GM19193 (cell line): ENCODE measurements at regions not wholly inside any gene's neighbourhood (a gene's known extent, or its start where the extent isn't known, plus 50 kb on each side); places are given as distances from the start of the nearest gene placed in this dataset.

Experiments
- POLR2A ChIP-seq: IDR thresholded peaks from 4 replicates; pipeline ENCODE4 v1.6.1; 2011; ENCODE audit not compliant: insufficient read depth, insufficient read length; ENCODE audit errors: extremely low read depth

DNA sequence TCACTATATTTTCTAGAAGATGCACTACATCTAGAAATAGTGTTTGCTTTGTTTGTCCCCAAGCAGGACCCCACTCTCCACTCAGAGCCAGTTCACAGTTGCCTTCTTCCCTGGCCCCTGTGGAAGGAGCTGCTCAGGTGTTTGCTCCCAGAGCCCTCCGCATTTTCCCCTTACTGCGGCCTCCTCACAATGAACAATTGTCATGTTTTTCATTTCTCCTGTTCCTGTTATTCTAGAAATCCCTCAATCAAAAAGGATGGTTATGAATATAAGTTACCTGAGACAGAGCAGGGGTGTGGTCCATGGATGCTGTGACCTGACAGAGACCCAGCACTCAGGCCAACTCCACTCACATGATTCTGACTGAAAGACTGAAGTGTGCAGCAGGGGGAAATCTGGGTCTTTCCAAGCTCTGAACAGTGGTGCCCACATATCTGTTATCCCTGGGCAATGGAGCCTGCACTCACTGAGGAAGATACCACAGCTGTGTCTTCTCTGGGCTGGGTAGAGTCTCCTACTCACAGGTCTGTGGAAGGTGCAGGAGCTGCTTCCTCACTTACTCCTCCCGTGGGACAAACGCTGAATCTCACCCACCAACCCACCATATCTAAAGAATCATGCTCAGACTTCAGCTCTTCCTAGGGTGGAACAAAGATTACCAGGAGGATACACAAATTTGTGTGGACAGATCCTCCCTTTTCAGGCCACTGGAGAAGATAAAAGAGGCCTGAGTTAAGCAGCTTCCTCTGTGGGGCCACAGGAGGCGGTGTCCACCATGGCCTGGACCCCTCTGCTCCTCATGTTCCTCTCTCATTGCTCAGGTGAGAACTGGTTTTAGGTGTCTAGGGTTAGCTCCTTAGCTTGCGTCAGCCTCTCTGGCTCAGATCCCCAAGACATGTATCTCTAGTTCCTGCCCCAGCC is 87.1 kb upstream of the TOP3B start:
- no peak for TF ChIP-seq POLR2A

DNA sequence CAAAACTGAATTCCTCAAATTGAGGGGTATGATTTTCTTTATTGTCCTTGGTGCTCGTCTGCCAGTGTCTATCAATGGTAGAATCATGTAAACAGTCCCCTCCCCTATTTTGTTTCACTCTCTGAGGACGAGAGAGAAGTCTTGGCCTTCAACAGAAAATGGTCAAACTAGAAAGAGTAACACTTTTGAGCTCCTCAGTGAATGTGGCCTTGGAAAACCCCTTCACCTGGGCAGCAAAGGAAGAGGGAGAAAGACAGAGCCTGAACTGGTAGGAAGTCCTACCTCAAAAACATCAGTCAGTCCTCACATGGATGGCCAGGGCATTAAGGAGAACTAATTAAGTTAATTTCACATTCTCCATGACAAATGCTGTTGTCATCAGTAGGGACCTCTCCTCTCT is 86.1 kb upstream of the TOP3B start:
- no peak for TF ChIP-seq POLR2A

- TF ChIP-seq POLR2A: no peak
Observed at GRCh38 chr22:22068025-22068424, 85.4 kb upstream of the TOP3B start.

GRCh38 chr22:22067192-22067591 is 84.6 kb upstream of the TOP3B start:
- no peak for TF ChIP-seq POLR2A

DNA sequence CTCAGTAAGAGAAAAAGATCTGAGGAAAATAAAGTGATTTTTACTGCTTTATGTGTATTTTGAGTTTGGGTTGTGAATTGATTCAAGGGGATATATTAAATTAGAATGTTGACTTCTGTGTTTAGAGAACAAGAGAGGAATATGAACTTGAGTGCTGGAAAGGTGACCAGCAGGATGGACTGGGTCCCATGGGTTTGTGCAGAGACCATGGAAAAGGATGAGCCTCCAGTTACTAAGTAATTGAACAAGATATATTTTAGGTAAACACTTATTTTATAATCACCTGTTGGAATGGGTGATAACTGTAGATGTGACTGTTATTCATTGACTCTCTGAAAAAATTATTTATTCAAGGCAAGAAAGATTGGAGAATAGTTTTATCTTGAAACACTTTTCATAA is 82.0 kb upstream of the TOP3B start:
- no peak for TF ChIP-seq POLR2A

- no peak for TF ChIP-seq POLR2A
Observed at GRCh38 chr22:22062306-22062793, 79.8 kb upstream of the TOP3B start.

GRCh38 chr22:22061085-22062077 is 78.8 kb upstream of the TOP3B start:
- TF ChIP-seq POLR2A: no peak

GRCh38 chr22:22060200-22061084 is 77.9 kb upstream of the TOP3B start:
- no peak for TF ChIP-seq POLR2A

DNA sequence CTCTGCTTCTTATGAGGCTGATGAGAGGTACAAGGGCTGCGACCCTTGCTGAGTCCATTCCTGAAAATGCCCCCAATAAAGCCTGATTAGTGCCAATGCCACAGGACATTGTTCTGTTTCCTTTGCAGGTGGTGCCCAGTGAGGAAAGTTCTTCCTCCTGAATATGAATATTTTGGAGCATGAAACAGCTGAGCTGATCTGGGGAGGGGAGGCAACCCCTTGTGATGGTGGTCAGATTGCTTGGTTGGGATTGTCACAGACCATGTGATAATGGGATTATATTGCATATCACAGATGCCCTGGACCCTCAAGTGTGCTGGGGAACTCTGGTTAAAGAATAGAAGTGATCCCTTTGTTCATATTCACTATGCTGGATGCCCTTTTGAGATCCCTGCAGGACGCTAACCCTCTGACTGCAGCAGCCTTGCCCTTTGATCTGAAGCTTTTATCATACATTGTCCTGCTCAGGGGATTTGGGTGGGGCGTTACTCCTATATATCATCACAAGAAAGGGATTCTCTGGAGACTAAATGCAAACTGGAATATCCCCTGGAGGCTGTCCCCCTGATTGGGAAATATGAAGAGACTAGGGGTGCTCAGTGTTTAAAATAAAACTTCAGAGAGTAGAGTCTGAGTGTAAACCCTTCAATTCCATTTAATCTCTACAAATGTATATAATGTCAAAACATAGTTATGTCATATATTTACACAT is 76.9 kb upstream of the TOP3B start:
- no peak for TF ChIP-seq POLR2A

DNA sequence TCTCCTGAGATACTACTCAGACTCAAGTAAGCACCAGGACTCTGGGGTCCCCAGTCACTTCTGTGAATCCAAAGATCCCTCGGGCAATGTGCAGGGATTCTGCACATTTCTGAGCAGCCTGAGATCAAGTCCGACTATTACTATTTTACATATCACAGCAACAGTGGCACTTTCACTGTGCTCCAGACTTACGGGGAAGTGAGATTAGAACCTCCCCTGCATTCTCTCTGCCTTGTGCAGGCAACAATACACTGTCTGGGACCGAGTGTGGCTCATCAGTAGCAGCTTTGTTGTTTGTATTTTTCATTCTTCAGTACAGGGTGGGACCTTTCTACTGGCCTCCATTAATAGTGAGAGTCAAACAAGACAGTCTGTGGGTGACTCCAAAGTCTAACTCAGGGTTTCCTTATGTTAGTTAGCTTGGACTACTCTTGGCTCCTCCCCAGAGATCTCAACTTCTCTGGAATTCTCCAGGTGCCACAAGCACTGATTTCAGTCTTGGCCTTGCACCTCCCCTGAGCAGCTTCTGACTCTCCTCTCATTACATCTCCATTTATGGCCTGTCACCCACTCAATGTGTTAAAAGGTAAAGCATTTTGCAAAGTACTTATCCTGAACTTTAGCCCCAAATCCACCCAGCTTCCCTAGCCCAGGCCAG is 76.2 kb upstream of the TOP3B start:
- TF ChIP-seq POLR2A: no peak

- TF ChIP-seq POLR2A: no peak
Observed at GRCh38 chr22:22057617-22058378, 75.2 kb upstream of the TOP3B start.

DNA sequence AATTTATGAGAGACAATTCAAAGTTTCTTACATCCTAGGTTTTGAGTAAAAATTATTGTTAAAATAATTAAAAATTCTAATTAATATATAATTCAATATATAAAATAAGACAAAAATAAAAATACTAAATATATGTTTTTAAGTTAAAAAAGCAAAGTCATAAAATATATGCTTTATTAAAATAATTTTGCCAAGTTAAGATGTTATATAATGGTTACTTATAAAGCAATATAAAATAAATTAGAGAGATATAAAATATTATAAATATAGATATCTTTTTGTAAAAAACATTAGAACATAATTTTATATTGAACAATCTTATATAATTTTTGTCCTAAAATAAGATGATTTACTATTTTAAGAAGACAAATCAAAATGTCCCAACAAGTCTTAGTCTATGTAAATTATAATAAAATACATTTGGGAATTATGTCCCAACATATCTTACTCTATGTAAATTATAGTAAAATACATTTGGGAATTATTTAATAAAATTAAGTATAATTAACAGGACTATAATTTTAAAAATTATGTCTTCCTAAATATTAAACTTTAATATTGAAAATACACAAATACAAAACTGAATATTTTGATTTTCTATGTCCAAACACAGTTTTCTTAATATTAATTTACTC is 67.7 kb upstream of the TOP3B start:
- no peak for TF ChIP-seq POLR2A
